GM19395 (cell line): ENCODE measurements at regions not wholly inside any gene's neighbourhood (a gene's known extent, or its start where the extent isn't known, plus 50 kb on each side); places are given as distances from the start of the nearest gene placed in this dataset.
"Not testable (repeated sequence)": the region's sequence is repeated elsewhere in the genome, so short reads cannot be mapped to it uniquely, and the experiment has no call there.

Experiments
- ATAC-seq: cut with Tn5 transposase; IDR thresholded peaks from one replicate; pipeline ENCODE4 v1.9.1; 2021; ENCODE audit warnings: mild to moderate bottlenecking, moderate library complexity; ENCODE audit not compliant: unreplicated experiment

- ATAC-seq: no peak
Observed at GRCh38 chr2:139609109-139609508, 828.9 kb upstream of the NXPH2 start.

GRCh38 chr2:139605668-139606067 is 825.5 kb upstream of the NXPH2 start:
- no peak for ATAC-seq

- ATAC-seq: no peak
Observed at GRCh38 chr2:139600166-139600565, 820.0 kb upstream of the NXPH2 start.

- ATAC-seq: no peak
Observed at GRCh38 chr2:139585101-139585500, 804.9 kb upstream of the NXPH2 start.

GRCh38 chr2:139574371-139574770 is 794.2 kb upstream of the NXPH2 start:
- no peak for ATAC-seq

- no peak for ATAC-seq
Observed at GRCh38 chr2:139556789-139557188, 776.6 kb upstream of the NXPH2 start.

GRCh38 chr2:139550873-139551272 is 770.7 kb upstream of the NXPH2 start:
- ATAC-seq: no peak

- no peak for ATAC-seq
Observed at GRCh38 chr2:139550341-139550740, 770.2 kb upstream of the NXPH2 start.

GRCh38 chr2:139544186-139544851 is 764.1 kb upstream of the NXPH2 start:
- no peak for ATAC-seq

- not testable (repeated sequence) for ATAC-seq
Observed at GRCh38 chr2:139538332-139539020, 758.3 kb upstream of the NXPH2 start.

GRCh38 chr2:139529080-139529479 is 748.9 kb upstream of the NXPH2 start:
- ATAC-seq: no peak

- no peak for ATAC-seq
Observed at GRCh38 chr2:139526781-139527180, 746.6 kb upstream of the NXPH2 start.

- ATAC-seq: no peak
Observed at GRCh38 chr2:139518321-139518720, 738.1 kb upstream of the NXPH2 start.

GRCh38 chr2:139514951-139515350 is 734.8 kb upstream of the NXPH2 start:
- ATAC-seq: no peak

GRCh38 chr2:139495851-139496250 is 715.7 kb upstream of the NXPH2 start:
- no peak for ATAC-seq

GRCh38 chr2:139492131-139492680 is 712.0 kb upstream of the NXPH2 start:
- ATAC-seq: no peak

- no peak for ATAC-seq
Observed at GRCh38 chr2:139480161-139480650, 700.0 kb upstream of the NXPH2 start.

- no peak for ATAC-seq
Observed at GRCh38 chr2:139478165-139478914, 698.1 kb upstream of the NXPH2 start.

GRCh38 chr2:139477618-139478017 is 697.4 kb upstream of the NXPH2 start:
- ATAC-seq: no peak

- ATAC-seq: no peak
Observed at GRCh38 chr2:139469985-139470384, 689.8 kb upstream of the NXPH2 start.

- ATAC-seq: no peak
Observed at GRCh38 chr2:139465789-139466188, 685.6 kb upstream of the NXPH2 start.
